Aorta (tissue), 5 donors: ENCODE measurements at regions not wholly inside any gene's neighbourhood (a gene's known extent, or its start where the extent isn't known, plus 50 kb on each side); places are given as distances from the start of the nearest gene placed in this dataset.
"Not testable (repeated sequence)": the region's sequence is repeated elsewhere in the genome, so short reads cannot be mapped to it uniquely, and the experiment has no call there.

Experiments
- ATAC-seq: fragments of 200-7000 bp; cut with Tn5 transposase; one replicate; pipeline ENCODE4 v1.9.1; 2022; ENCODE audit warnings: moderate library complexity; ENCODE audit not compliant: low FRiP score
- DNase-seq, 2 donors: peaks; one replicate each; pipeline ENCODE4 v3.0.0-alpha.2; 2020
- H3K27ac ChIP-seq, 2 donors: one replicate each; pipeline ENCODE4 v1.5.1; 2013; ENCODE audit warnings: low read length in 2 of 2, mild to moderate bottlenecking in 2 of 2, moderate library complexity in 2 of 2, control low read depth in 1 of 2, inconsistent platforms in 1 of 2, low read depth in 1 of 2
- H3K27me3 ChIP-seq, 2 donors: one replicate each; pipeline ENCODE4 v1.6.1; 2013; ENCODE audit warnings: control low read depth in 1 of 2, low read length in 1 of 2, mild to moderate bottlenecking in 1 of 2, moderate library complexity in 1 of 2; ENCODE audit not compliant: insufficient read depth in 2 of 2, control insufficient read depth in 1 of 2
- H3K36me3 ChIP-seq, 2 donors: one replicate each; pipeline ENCODE4 v1.6.1; 2013; ENCODE audit warnings: control low read depth in 1 of 2, low read length in 1 of 2, mild to moderate bottlenecking in 1 of 2; ENCODE audit not compliant: insufficient read depth in 2 of 2, control insufficient read depth in 1 of 2
- H3K4me1 ChIP-seq, 2 donors: one replicate each; pipeline ENCODE4 v1.6.1; 2013; ENCODE audit warnings: low read length in 2 of 2, control low read depth in 1 of 2, mild to moderate bottlenecking in 1 of 2, moderate library complexity in 1 of 2; ENCODE audit not compliant: insufficient read depth in 2 of 2, control insufficient read depth in 1 of 2
- H3K4me3 ChIP-seq, 2 donors: one replicate each; pipeline ENCODE4 v1.5.1; 2013; ENCODE audit warnings: low read length in 2 of 2, control low read depth in 1 of 2, mild to moderate bottlenecking in 1 of 2
- H3K9me3 ChIP-seq: one replicate; pipeline ENCODE4 v1.6.1; 2013; ENCODE audit warnings: mild to moderate bottlenecking, low read length; ENCODE audit not compliant: control insufficient read depth
- WGBS, 2 donors: extraction: QIAGEN DNeasy Blood & Tissue Kit; methylation state at CpG; one replicate each; pipeline ENCODE4 v1.1.7; 2013; 5-methylcytosine and 5-hydroxymethylcytosine counted together
- intact Hi-C, 2 donors: fragments of 100-400 bp; cut with DNase I; formaldehyde crosslinking; loops; one replicate each; pipeline versions ENCODE4 v1.14.2 to v1.15.0; 2022
- donor health status: healthy with polysubstance abuse.
- donor health status: Bipolar disorder and iron deficiency.
- donor health status: DM: no; HTN: no; CAD: no.
- donor health status: DM: no; HTN: no; CAD: no.
- donor health status: DM: yes; HTN: yes; CAD: no.

DNA sequence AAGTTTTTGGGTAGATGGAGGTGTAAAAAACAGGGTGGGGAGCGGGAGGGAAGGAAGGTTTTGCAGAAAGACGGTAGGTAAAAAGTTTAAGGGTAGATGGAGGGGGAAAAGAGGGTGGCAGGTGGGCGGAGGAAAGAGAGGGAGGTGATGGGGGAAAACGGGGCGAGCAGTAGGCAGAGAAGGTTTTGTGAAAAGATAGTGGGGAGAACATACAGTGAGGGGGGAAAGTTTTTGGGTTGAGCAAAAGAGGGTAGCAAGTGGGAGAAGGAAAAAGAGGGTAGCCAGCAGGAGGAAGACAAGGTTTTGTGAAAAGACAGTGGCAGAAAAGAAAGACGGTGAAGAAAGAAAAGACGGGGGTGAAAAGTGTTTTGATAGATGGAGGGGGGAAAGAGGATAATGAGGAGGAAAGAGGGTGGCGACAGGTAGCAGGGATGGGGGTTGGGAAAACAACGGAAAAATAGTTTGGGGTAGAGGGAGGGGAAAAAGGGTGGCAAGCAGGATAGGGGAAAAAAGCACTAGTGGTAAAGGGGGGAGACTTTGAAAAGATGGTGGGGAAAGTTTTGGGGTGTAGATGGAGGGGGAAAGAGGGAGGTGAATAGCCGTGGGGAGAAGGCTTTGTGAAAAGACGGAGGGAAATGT lies 398.8 kb downstream of the KCNJ18 start:
- H3K9me3 ChIP-seq, H3K4me3 ChIP-seq, H3K27me3 ChIP-seq, DNase-seq, H3K4me1 ChIP-seq, H3K27ac ChIP-seq, H3K36me3 ChIP-seq, intact Hi-C loops, ATAC-seq: not testable (repeated sequence)
- 82 to 88% methylated on average over 9 to 10 of the region's 11 CpGs for WGBS, 2 donors

DNA sequence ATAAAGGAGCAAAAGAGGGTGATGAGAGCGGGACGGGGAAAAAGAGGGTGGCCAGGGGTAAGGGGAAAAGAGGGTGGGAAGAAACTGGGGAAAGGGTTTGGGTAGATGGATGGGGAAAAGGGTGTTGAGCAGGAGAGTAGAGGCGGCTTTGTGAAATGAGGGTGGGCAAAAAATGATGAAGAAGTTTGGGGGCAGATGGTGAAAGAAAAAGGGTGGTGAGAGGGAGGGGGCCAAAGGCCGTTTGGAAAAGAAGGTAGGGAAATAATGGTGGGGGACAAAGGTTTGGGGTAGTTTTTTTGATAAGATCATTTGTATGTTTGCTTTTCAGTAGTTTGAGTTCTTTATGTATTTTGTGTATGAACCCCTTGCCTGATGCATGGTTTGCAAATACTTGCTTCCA lies 399.5 kb downstream of the KCNJ18 start:
- ATAC-seq, DNase-seq, H3K4me3 ChIP-seq, H3K9me3 ChIP-seq, intact Hi-C loops, H3K36me3 ChIP-seq, H3K27ac ChIP-seq, H3K27me3 ChIP-seq, H3K4me1 ChIP-seq: not testable (repeated sequence)
- 76 to 85% methylated on average over 4 of the region's 4 CpGs for WGBS, 2 donors

DNA sequence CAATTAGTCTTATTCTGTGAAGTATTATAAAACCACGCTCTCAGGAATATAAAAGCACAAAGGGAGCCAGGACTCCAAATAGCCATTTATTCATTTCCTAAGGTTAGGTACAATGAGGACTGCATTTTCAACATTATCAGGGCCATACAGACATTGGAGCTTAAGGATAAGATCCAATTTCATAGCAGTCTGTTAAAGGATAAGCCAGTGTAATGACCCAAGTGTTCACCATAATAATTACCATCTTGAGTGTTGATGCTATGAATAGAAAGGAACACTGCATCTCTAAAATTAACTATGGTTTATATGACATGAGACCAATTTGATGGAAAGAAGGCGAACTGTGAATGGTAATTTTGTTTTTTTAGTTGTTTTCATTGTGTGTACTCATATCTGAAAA lies 403.1 kb downstream of the KCNJ18 start:
- H3K4me1 ChIP-seq, H3K27ac ChIP-seq, intact Hi-C loops, H3K27me3 ChIP-seq, H3K4me3 ChIP-seq, ATAC-seq, DNase-seq, H3K9me3 ChIP-seq, H3K36me3 ChIP-seq: not testable (repeated sequence)
- WGBS, 2 donors = 56 to 62% methylated on average over 2 of the region's 2 CpGs

DNA sequence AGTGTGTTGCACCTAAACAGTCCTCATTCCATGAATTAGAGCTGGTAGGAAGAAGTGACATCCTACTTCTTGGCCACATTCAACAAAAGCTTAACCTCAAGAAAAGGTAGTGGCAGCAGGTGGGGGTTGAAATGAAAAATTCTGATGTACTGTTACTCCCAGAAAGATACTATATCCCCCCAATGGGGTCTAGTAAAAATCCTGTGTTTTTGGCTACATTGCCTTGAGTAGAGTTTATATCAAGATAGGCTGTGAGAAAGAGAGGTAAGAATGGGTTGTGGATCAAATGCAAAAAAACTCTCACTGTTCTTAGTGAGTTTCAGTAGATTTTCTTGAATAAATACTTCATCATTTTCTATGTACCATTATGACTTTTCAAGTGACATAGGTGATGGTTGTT lies 407.3 kb downstream of the KCNJ18 start:
- H3K9me3 ChIP-seq, H3K36me3 ChIP-seq, H3K27me3 ChIP-seq, DNase-seq, H3K4me1 ChIP-seq, intact Hi-C loops, H3K4me3 ChIP-seq, H3K27ac ChIP-seq, ATAC-seq: not testable (repeated sequence)

DNA sequence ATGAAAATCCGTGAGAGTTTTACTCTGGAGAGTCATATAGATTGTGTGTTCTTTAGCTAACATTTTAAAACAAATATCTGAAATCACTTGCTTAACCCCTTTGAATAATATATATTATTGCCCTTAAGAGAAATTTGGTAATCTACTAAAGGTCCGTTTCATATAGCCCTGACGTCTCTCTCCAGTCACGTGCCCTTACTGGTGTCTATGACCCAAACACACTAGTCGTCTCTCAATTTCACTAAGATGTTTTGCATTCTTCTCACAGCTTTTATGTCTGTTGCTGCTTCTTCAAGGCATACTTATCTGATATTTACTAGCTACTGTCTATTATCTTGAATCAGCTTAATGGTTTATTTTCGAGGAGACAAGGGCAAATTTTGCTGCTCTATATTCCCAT lies 409.9 kb downstream of the KCNJ18 start:
- no peak for DNase-seq
- 50 to 70% methylated on average over 6 of the region's 6 CpGs for WGBS, 2 donors
- Histone ChIP-seq H3K27ac (no peak overlapping the region), H3K4me3 (no peak overlapping the region), H3K4me1 (no peaks in the 10 kb centered on the region), H3K9me3 (no peaks in the 10 kb centered on the region), H3K27me3 (no peaks in the 10 kb centered on the region), H3K36me3 (no peaks in the 10 kb centered on the region)
- no peak for ATAC-seq
- intact Hi-C loops = no loop called here

DNA sequence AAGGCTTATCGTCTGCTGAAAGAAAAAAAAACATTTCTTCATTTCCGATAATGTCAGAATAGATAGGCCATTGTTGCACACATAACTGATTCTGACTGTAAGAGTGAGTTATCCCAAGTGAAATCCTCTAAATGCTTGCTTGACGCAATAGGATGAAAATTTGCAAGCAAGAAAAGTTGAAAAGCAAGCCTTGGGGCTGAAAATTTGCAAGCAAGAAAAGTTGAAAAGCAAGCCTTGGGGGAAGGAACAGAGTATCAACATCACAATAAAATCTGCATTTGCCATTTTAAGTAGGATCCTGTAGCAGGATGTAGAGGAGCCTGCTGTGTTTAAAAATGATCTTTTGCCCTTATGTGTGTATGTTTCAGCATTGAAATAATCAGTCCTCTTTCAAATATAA lies 424.4 kb downstream of the KCNJ18 start:
- ATAC-seq, H3K4me1 ChIP-seq, H3K27ac ChIP-seq, H3K36me3 ChIP-seq, DNase-seq, H3K27me3 ChIP-seq, H3K4me3 ChIP-seq, H3K9me3 ChIP-seq, intact Hi-C loops: not testable (repeated sequence)
- 27 to 34% methylated on average over 3 of the region's 3 CpGs for WGBS, 2 donors

DNA sequence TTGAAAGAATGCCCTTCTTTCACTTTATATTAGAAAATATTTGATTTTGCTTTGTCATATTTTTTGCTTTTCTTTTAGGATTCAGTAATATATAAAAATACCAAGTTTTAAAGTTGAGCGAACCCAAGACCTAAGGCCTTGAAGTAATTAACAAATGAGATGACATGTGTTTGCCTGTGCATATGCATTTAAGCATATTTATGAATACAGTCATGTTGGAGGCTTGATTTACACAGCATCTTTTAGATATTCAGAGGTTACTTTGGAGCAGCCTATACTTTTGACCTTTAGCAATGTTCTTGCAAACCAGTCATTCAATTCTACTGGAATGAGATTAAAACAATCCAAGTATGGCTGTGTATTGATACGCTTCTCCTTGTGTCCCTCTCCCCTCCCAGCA lies 425.1 kb downstream of the KCNJ18 start:
- WGBS, 2 donors = 59 to 64% methylated on average over 2 of the region's 2 CpGs
- not testable (repeated sequence) for H3K9me3 ChIP-seq

DNA sequence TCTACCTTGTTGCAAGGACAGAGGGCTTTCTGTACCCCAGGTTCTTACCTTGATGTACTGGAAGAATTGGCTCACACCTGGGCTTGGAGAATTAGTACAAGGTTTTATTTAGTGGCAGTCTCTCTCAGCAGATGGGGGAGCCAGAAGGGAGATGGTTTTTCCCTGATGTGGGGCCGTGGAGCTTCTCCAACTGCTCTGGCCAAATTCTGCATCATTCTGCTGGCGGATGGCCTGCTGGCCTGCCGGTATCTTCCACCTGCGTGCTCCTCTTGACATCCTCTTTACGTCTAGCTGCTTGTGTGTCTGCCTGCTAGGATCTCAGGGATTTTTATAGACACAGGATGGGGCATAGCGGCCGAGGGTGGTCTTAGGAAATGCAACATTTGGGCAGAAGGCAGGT lies 426.7 kb downstream of the KCNJ18 start:
- ATAC-seq, H3K9me3 ChIP-seq, H3K27me3 ChIP-seq, intact Hi-C loops, H3K4me1 ChIP-seq, H3K36me3 ChIP-seq, H3K27ac ChIP-seq, H3K4me3 ChIP-seq, DNase-seq: not testable (repeated sequence)
- 72 to 73% methylated on average over 7 of the region's 7 CpGs for WGBS, 2 donors

More for the DNA sequence above, 425.1 kb downstream of the KCNJ18 start:
- H3K27me3 ChIP-seq, H3K4me1 ChIP-seq, intact Hi-C loops, DNase-seq, H3K4me3 ChIP-seq, H3K36me3 ChIP-seq, ATAC-seq, H3K27ac ChIP-seq: not testable (repeated sequence)

DNA sequence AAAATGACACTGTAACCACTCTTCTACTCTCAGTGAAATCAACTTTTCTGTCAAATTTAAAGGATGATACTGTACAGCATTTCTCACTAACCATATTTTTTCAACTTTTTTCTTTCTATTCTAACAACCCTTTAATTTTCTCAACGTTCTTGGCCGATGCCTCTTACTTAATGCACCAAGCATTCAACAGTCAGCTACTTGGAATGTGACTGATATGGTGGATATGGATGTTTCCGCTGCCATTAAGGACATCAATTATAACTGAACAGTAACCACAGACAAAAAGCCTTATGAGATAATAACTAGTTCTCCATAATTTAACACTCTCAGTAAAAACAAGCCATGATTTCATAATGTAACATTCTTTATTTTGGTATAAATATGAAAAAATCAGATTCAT lies 427.4 kb downstream of the KCNJ18 start:
- H3K4me1 ChIP-seq, H3K9me3 ChIP-seq, intact Hi-C loops, H3K36me3 ChIP-seq, H3K27me3 ChIP-seq, H3K4me3 ChIP-seq, H3K27ac ChIP-seq, ATAC-seq, DNase-seq: not testable (repeated sequence)
- 55 to 63% methylated on average over 3 of the region's 3 CpGs for WGBS, 2 donors
